Small intestine (tissue), 7 donors: ENCODE measurements at regions not wholly inside any gene's neighbourhood (a gene's known extent, or its start where the extent isn't known, plus 50 kb on each side); places are given as distances from the start of the nearest gene placed in this dataset.

Source experiments
- DNase-seq, 2 donors: peaks; one replicate each; pipeline versions ENCODE4 v3.0.0 to v3.0.0-alpha.2; 2013
- FAIRE-seq: peaks from 2 replicates; lab custom pipeline; 2012; peaks lifted over from hg19 to GRCh38; lab: Jason Lieb, UNC
- H3K27ac ChIP-seq, 3 donors: one replicate each; pipeline ENCODE4 v1.5.1; 2013; ENCODE audit warnings: low read length in 2 of 3, mild to moderate bottlenecking in 2 of 3, control low read depth in 1 of 3, inconsistent platforms in 1 of 3, low read depth in 1 of 3, moderate library complexity in 1 of 3
- H3K27me3 ChIP-seq, 3 donors: one replicate each; pipeline ENCODE4 v1.6.1; 2013; ENCODE audit warnings: low read length in 3 of 3, inconsistent platforms in 1 of 3; ENCODE audit not compliant: control insufficient read depth in 3 of 3, insufficient read depth in 3 of 3
- H3K36me3 ChIP-seq, 3 donors: one replicate each; pipeline ENCODE4 v1.6.1; 2013; ENCODE audit warnings: low read length in 3 of 3, inconsistent platforms in 1 of 3, low read depth in 1 of 3, mild to moderate bottlenecking in 1 of 3, moderate library complexity in 1 of 3; ENCODE audit not compliant: control insufficient read depth in 3 of 3, insufficient read depth in 2 of 3
- H3K4me1 ChIP-seq, 3 donors: one replicate each; pipeline ENCODE4 v1.6.1; 2013; ENCODE audit warnings: low read length in 2 of 3, inconsistent platforms in 1 of 3, low read depth in 1 of 3, mild to moderate bottlenecking in 1 of 3, moderate library complexity in 1 of 3; ENCODE audit not compliant: control insufficient read depth in 3 of 3, insufficient read depth in 2 of 3
- H3K4me3 ChIP-seq, 3 donors: one replicate each; pipeline ENCODE4 v1.5.1; 2013; ENCODE audit warnings: low read length in 3 of 3, control low read depth in 1 of 3, inconsistent platforms in 1 of 3, low read depth in 1 of 3, mild to moderate bottlenecking in 1 of 3, moderate library complexity in 1 of 3
- H3K9me3 ChIP-seq, 2 donors: one replicate each; pipeline ENCODE4 v1.6.1; 2013; ENCODE audit warnings: low read depth in 1 of 2, low read length in 1 of 2; ENCODE audit not compliant: control insufficient read depth in 2 of 2, insufficient read depth in 1 of 2
- WGBS, 3 donors: extraction: QIAGEN DNeasy Blood & Tissue Kit; methylation state at CpG; one replicate each; pipeline ENCODE4 v1.1.7; 2013; 5-methylcytosine and 5-hydroxymethylcytosine counted together
- donor health status: healthy with polysubstance abuse.
- donor health status: control.
- donor health status: control.
- donor health status: Bipolar disorder and iron deficiency.
- donor health status: healthy.

DNA sequence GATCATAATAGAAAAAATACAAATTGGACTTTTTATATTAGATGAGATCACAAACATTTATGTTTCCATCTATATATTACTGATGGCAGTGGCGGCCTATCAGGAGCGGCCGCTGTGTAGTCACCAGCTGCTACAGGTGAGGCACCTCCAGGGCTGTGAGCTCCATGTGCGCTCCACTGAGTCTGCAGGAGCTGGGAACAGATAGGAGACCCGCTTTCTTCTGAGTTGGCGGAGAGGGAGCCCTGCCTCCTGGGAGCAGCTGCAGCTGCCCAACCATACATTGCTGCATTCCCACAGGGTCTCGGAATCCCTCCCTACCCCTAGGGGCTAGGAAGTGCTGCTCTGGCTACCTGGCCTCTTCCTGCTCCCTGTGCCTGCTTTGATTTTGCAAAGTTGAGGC is 812.9 kb downstream of the PDHA2 start:
- no peak for FAIRE-seq
- H3K36me3 ChIP-seq = no peaks in the 10 kb centered on the region
- peaks cover 0 to 3% (median 0%) of the 10 kb centered on the region in 3 donors for H3K27me3 ChIP-seq
- WGBS, 3 donors = 90 to 94% (median 94%) methylated on average over 7 of the region's 7 CpGs
- no peak overlapping the region for H3K4me3 ChIP-seq
- peaks cover 0 to 14% of the 10 kb centered on the region in 2 donors for H3K9me3 ChIP-seq
- H3K4me1 ChIP-seq = peaks cover 0 to 5% (median 0%) of the 10 kb centered on the region in 3 donors
- H3K27ac ChIP-seq = no peak overlapping the region
- DNase-seq = no peak

GRCh38 chr4:96654045-96654444 is 814.2 kb downstream of the PDHA2 start:
- peaks cover 0 to 14% of the 10 kb centered on the region in 2 donors for H3K9me3 ChIP-seq
- H3K4me3 ChIP-seq = no peak overlapping the region
- peaks cover 0 to 5% (median 0%) of the 10 kb centered on the region in 3 donors for H3K4me1 ChIP-seq
- H3K27me3 ChIP-seq = peaks cover 0 to 3% (median 0%) of the 10 kb centered on the region in 3 donors
- H3K36me3 ChIP-seq = no peaks in the 10 kb centered on the region
- no peak for FAIRE-seq
- 83 to 89% (median 88%) methylated on average over 6 of the region's 6 CpGs for WGBS, 3 donors
- no peak for DNase-seq
- no peak overlapping the region for H3K27ac ChIP-seq

- H3K4me3 ChIP-seq = no peak overlapping the region
- no peaks in the 10 kb centered on the region for H3K9me3 ChIP-seq
- H3K27me3 ChIP-seq = no peaks in the 10 kb centered on the region
- 72 to 78% (median 77%) methylated on average over 2 of the region's 2 CpGs for WGBS, 3 donors
- FAIRE-seq = no peak
- no peaks in the 10 kb centered on the region for H3K36me3 ChIP-seq
- no peak overlapping the region for H3K27ac ChIP-seq
- no peak for DNase-seq
- no peaks in the 10 kb centered on the region for H3K4me1 ChIP-seq
Measured at GRCh38 chr4:96670381-96670780, 830.5 kb downstream of the PDHA2 start.

DNA sequence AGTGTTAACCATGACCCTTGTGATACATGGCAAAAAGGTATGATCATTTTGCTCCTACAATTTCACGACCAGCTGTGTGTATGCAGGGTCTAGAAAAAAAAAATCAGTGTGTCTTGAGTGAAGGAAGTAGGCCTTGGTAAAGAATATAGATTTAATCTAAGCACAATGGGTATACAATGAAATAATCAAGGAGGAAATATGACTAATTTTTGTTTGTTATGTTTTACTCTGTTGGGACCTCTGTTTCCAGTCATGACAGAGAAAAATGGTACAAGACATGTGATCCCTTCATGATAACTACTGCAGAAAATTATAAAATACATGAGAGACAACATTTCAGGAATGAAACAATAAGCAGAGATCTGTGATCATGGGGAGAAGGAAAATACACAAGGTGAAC is 835.5 kb downstream of the PDHA2 start:
- Histone ChIP-seq H3K9me3 (no peaks in the 10 kb centered on the region), H3K27ac (no peak overlapping the region), H3K4me3 (no peak overlapping the region), H3K27me3 (no peaks in the 10 kb centered on the region), H3K36me3 (no peaks in the 10 kb centered on the region), H3K4me1 (no peaks in the 10 kb centered on the region)
- FAIRE-seq (no peak), DNase-seq (no peak)
- WGBS, 3 donors = 49 to 78% (median 55%) methylated on average over 1 of the region's 1 CpG

DNA sequence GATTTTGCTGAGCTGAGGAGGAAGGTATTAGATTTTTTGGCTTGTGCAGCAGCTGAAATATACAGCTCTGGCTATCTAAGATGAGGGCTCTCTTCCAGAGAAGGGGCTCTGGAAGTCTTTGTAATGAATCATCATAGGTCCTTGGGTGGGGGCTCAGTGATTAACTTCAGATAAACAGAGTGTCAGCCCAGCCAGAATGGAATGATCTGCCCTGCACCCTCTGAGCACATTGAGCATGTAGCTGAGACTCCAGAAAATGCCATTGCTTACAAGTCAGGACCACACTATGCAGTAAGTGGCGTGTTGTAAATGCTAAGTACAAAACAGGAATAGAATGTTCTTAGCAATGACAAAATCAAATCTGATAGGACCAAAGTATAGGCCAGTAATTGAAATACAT is 836.0 kb downstream of the PDHA2 start:
- H3K9me3 ChIP-seq = no peaks in the 10 kb centered on the region
- H3K27me3 ChIP-seq = no peaks in the 10 kb centered on the region
- no peak overlapping the region for H3K27ac ChIP-seq
- H3K4me3 ChIP-seq = no peak overlapping the region
- H3K4me1 ChIP-seq = no peaks in the 10 kb centered on the region
- FAIRE-seq (no peak), DNase-seq (no peak)
- H3K36me3 ChIP-seq = no peaks in the 10 kb centered on the region
- 59 to 72% (median 61%) methylated on average over 1 of the region's 1 CpG for WGBS, 3 donors

DNA sequence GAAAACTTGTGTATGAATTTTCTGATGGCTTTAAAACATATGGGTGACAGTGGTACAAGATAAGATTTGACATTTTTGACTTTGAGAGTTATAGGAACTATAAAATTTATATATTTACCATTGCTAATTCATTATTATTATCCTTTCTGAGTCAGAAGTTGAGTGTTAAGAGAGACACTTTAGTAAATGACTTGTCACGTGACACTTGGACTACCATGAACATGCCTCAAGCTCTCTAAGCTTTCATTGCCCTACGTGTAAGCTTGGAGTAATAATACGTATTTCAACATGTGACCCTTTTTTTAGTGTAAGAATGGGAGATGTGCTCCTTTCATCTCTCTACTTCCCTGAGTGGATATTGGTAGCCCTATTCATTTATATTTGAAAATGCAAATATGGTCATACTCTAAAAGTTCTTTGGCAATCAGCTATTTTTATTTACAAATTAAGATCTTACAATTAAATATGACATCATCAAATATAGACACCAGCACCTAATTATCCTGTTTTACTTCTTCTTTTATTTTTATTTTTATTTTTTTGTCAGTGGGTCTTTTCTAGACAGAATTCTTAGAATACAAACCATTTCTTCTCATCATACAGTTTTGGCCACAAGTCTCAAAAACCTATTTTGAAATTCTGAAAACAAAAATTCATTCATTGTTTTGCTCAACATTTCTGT is 837.0 kb downstream of the PDHA2 start:
- FAIRE-seq (no peak), DNase-seq (no peak)
- WGBS, 3 donors = 82 to 95% (median 87%) methylated on average over 3 of the region's 3 CpGs
- Histone ChIP-seq H3K27ac (no peak overlapping the region), H3K36me3 (no peaks in the 10 kb centered on the region), H3K9me3 (no peaks in the 10 kb centered on the region), H3K4me1 (no peaks in the 10 kb centered on the region), H3K4me3 (no peak overlapping the region), H3K27me3 (no peaks in the 10 kb centered on the region)

GRCh38 chr4:96677499-96677898 is 837.6 kb downstream of the PDHA2 start:
- Histone ChIP-seq H3K4me1 (no peaks in the 10 kb centered on the region), H3K27ac (no peak overlapping the region), H3K27me3 (no peaks in the 10 kb centered on the region), H3K9me3 (no peaks in the 10 kb centered on the region), H3K36me3 (no peaks in the 10 kb centered on the region), H3K4me3 (no peak overlapping the region)
- FAIRE-seq (no peak), DNase-seq (no peak)
- 40 to 45% (median 41%) methylated on average over 1 of the region's 1 CpG for WGBS, 3 donors

GRCh38 chr4:96681218-96681617 is 841.3 kb downstream of the PDHA2 start:
- DNase-seq (no peak), FAIRE-seq (no peak)
- Histone ChIP-seq H3K27me3 (no peaks in the 10 kb centered on the region), H3K4me1 (no peaks in the 10 kb centered on the region), H3K36me3 (no peaks in the 10 kb centered on the region), H3K4me3 (no peak overlapping the region), H3K27ac (no peak overlapping the region), H3K9me3 (no peaks in the 10 kb centered on the region)

DNA sequence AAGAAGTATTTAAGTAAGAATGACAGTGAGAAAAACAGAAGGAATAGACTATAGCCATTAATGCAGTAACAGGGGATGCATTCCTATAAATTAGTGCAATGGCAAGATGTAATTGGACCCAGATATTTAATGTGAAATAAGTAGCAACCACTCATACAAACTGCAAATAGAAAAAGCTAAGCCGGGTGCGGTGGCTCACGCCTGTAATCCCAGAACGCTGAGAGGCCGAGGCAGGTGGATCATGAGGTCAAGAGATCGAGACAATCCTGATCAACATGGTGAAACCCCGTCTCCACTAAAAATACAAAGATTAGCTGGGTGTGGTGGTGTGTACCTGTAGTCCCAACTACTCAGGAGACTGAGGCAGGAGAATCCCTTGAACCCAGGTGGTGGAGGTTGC is 845.8 kb downstream of the PDHA2 start:
- FAIRE-seq (no peak), DNase-seq (no peak)
- H3K27ac ChIP-seq = no peak overlapping the region
- H3K9me3 ChIP-seq = no peaks in the 10 kb centered on the region
- 90 to 94% (median 92%) methylated on average over 7 of the region's 7 CpGs for WGBS, 3 donors
- H3K27me3 ChIP-seq = no peaks in the 10 kb centered on the region
- no peaks in the 10 kb centered on the region for H3K4me1 ChIP-seq
- no peaks in the 10 kb centered on the region for H3K36me3 ChIP-seq
- H3K4me3 ChIP-seq = no peak overlapping the region
